K562 (cell line): ENCODE measurements at regions not wholly inside any gene's neighbourhood (a gene's known extent, or its start where the extent isn't known, plus 50 kb on each side); places are given as distances from the start of the nearest gene placed in this dataset.

Experiments
- FOXK2 ChIP-seq, 2 experiments: fragments of 450-650 bp; IDR thresholded peaks in 1 of 2; conservative IDR thresholded peaks in 1 of 2; 2 replicates each; pipeline ENCODE4 v1.6.1; 2016; ENCODE audit warnings: low read depth in 2 of 2, mild to moderate bottlenecking in 1 of 2
- FOXP1 ChIP-seq: sonication (generic); formaldehyde crosslinking; IDR thresholded peaks from 2 replicates; pipeline ENCODE4 v1.8.0; 2022; ENCODE audit warnings: mild to moderate bottlenecking, missing genetic modification reagents
- RBBP5 ChIP-seq: fragments of 200-600 bp; sonication (generic); IDR thresholded peaks from 2 replicates; pipeline ENCODE4 v1.6.1; 2012; ENCODE audit warnings: borderline replicate concordance, mild to moderate bottlenecking, low read length, control low read depth, inconsistent platforms; ENCODE audit not compliant: insufficient read depth, poor library complexity, severe bottlenecking
- SP1 ChIP-seq: sonication (generic); formaldehyde crosslinking; IDR thresholded peaks from 2 replicates; pipeline ENCODE4 v1.8.1; 2022; ENCODE audit warnings: mild to moderate bottlenecking, missing genetic modification reagents
- TF ChIP-seq, protein P1 (sequence below), 3 experiments: fragments of 200-800 bp in 1 of 3; sonication (Bioruptor generic) in 1 of 3; sonication (generic) in 1 of 3; formaldehyde crosslinking in 1 of 3; IDR thresholded peaks; 2 replicates each; pipeline versions ENCODE4 v1.6.1 to v1.8.0; 2016 to 2022; ENCODE audit warnings: mild to moderate bottlenecking in 2 of 3, missing compliant biosample characterization in 2 of 3, missing genetic modification characterization in 2 of 3, missing genetic modification reagents in 1 of 3
- TF ChIP-seq, protein P2 (sequence below), 3 experiments: IDR thresholded peaks in 2 of 3; conservative IDR thresholded peaks in 1 of 3; 2 replicates each; pipeline ENCODE4 v1.5.1; 2011 to 2012; ENCODE audit warnings: low read length in 3 of 3, mild to moderate bottlenecking in 3 of 3, control low read depth in 2 of 3, improper control_type of control experiment in 1 of 3, inconsistent platforms in 1 of 3, low read depth in 1 of 3, mixed read lengths in 1 of 3, moderate library complexity in 1 of 3; ENCODE audit not compliant: insufficient read depth in 2 of 3
- TF ChIP-seq, protein P3 (sequence below): fragments of 150-350 bp; IDR thresholded peaks from 2 replicates; pipeline ENCODE4 v1.6.1; 2014; ENCODE audit warnings: low read depth, mild to moderate bottlenecking, low read length, borderline replicate concordance

DNA sequence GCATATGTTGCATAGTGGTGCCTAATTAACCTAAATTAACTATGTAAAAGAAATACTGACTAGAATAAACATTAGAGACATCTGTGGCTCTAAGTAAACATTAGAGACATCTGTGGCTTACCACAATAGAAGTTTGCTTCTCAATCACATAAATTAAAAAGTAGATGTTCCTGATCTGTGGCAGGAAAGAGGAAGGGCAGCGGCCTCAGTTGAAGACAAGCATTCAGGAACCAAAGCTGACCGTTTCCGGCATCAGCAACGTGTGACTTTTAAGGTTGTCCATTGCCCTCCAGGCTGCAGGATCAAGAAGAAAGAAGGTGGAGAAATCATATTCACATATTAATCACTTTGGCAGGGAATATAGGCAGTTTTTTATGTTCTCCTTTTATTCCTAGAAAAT is 336.3 kb upstream of the TRAM1L1 start:
- TF ChIP-seq FOXP1 (no peak), FOXK2 (conservative IDR thresholded peaks at IDR 0.05 in 1 of 2, IDR thresholded peaks at IDR 0.05 in 1 of 2; ENCODE audit: low read depth in 2 of 2) (no peak), RBBP5 (no peak), SP1 (no peak)
- TF ChIP-seq, protein P1, sequence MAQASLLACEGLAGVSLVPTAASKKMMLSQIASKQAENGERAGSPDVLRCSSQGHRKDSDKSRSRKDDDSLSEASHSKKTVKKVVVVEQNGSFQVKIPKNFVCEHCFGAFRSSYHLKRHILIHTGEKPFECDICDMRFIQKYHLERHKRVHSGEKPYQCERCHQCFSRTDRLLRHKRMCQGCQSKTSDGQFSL (CRISPR knock-in tag; IDR thresholded peaks at IDR 0.05), result no peak
- TF ChIP-seq, protein P1 (tag; IDR thresholded peaks at IDR 0.05), result no peak
- TF ChIP-seq, protein P2, sequence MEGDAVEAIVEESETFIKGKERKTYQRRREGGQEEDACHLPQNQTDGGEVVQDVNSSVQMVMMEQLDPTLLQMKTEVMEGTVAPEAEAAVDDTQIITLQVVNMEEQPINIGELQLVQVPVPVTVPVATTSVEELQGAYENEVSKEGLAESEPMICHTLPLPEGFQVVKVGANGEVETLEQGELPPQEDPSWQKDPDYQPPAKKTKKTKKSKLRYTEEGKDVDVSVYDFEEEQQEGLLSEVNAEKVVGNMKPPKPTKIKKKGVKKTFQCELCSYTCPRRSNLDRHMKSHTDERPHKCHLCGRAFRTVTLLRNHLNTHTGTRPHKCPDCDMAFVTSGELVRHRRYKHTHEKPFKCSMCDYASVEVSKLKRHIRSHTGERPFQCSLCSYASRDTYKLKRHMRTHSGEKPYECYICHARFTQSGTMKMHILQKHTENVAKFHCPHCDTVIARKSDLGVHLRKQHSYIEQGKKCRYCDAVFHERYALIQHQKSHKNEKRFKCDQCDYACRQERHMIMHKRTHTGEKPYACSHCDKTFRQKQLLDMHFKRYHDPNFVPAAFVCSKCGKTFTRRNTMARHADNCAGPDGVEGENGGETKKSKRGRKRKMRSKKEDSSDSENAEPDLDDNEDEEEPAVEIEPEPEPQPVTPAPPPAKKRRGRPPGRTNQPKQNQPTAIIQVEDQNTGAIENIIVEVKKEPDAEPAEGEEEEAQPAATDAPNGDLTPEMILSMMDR (IDR thresholded peaks at IDR 0.05 in 2 of 3, conservative IDR thresholded peaks at IDR 0.05 in 1 of 3; ENCODE audit: insufficient read depth in 2 of 3, low read depth in 1 of 3, low read length in 3 of 3), result no peak
- TF ChIP-seq, protein P3, sequence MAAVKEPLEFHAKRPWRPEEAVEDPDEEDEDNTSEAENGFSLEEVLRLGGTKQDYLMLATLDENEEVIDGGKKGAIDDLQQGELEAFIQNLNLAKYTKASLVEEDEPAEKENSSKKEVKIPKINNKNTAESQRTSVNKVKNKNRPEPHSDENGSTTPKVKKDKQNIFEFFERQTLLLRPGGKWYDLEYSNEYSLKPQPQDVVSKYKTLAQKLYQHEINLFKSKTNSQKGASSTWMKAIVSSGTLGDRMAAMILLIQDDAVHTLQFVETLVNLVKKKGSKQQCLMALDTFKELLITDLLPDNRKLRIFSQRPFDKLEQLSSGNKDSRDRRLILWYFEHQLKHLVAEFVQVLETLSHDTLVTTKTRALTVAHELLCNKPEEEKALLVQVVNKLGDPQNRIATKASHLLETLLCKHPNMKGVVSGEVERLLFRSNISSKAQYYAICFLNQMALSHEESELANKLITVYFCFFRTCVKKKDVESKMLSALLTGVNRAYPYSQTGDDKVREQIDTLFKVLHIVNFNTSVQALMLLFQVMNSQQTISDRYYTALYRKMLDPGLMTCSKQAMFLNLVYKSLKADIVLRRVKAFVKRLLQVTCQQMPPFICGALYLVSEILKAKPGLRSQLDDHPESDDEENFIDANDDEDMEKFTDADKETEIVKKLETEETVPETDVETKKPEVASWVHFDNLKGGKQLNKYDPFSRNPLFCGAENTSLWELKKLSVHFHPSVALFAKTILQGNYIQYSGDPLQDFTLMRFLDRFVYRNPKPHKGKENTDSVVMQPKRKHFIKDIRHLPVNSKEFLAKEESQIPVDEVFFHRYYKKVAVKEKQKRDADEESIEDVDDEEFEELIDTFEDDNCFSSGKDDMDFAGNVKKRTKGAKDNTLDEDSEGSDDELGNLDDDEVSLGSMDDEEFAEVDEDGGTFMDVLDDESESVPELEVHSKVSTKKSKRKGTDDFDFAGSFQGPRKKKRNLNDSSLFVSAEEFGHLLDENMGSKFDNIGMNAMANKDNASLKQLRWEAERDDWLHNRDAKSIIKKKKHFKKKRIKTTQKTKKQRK, result no peak
